GM23338 (cell line): ENCODE measurements at regions not wholly inside any gene's neighbourhood (a gene's known extent, or its start where the extent isn't known, plus 50 kb on each side); places are given as distances from the start of the nearest gene placed in this dataset.

Experiments
- ATAC-seq: fragments of 200-7000 bp; cut with Tn5 transposase; 3 replicates; pipeline ENCODE4 v1.9.1; 2020
- DNase-seq: peaks from one replicate; pipeline ENCODE4 v3.0.0-alpha.2; 2015; ENCODE audit warnings: low spot score
- H2AFZ ChIP-seq: fragments of 200-600 bp; sonication (generic); 2 replicates; pipeline ENCODE4 v1.8.0; 2016; ENCODE audit warnings: antibody characterized with exemption, mild to moderate bottlenecking, moderate library complexity
- H3F3A ChIP-seq: fragments of 200-600 bp; sonication (generic); replicated peaks from 2 replicates; pipeline ENCODE4 v1.8.0; 2017; ENCODE audit warnings: antibody characterized with exemption, mixed run types, low read depth
- H3K27ac ChIP-seq: fragments of 200-600 bp; sonication (generic); 2 replicates; pipeline ENCODE4 v1.6.1; 2016; ENCODE audit warnings: low read depth
- H3K27me3 ChIP-seq: fragments of 200-600 bp; sonication (generic); 2 replicates; pipeline ENCODE4 v1.8.0; 2016; ENCODE audit warnings: mild to moderate bottlenecking, mixed run types, moderate library complexity; ENCODE audit not compliant: insufficient read depth
- H3K36me3 ChIP-seq: fragments of 200-600 bp; sonication (generic); 2 replicates; pipeline ENCODE4 v1.8.0; 2016; ENCODE audit warnings: mild to moderate bottlenecking; ENCODE audit not compliant: insufficient read depth
- H3K4me1 ChIP-seq: fragments of 200-600 bp; sonication (generic); 2 replicates; pipeline ENCODE4 v1.8.0; 2016; ENCODE audit warnings: mild to moderate bottlenecking, moderate library complexity; ENCODE audit not compliant: insufficient read depth
- H3K4me2 ChIP-seq: fragments of 200-600 bp; sonication (generic); 2 replicates; pipeline ENCODE4 v1.7.1; 2017; ENCODE audit warnings: mixed run types
- H3K4me3 ChIP-seq: fragments of 200-600 bp; sonication (generic); 2 replicates; pipeline ENCODE4 v1.6.1; 2016; ENCODE audit warnings: mixed run types
- H3K79me2 ChIP-seq: fragments of 200-600 bp; sonication (generic); replicated peaks from 2 replicates; pipeline ENCODE4 v1.8.0; 2017; ENCODE audit warnings: mild to moderate bottlenecking; ENCODE audit not compliant: insufficient read depth
- H3K9me2 ChIP-seq: fragments of 200-600 bp; sonication (generic); 2 replicates; pipeline ENCODE4 v1.8.0; 2017; ENCODE audit not compliant: insufficient read depth
- H4K20me1 ChIP-seq: fragments of 200-600 bp; sonication (generic); replicated peaks from 2 replicates; pipeline ENCODE4 v1.8.0; 2017; ENCODE audit warnings: mild to moderate bottlenecking; ENCODE audit not compliant: insufficient read depth
- H3K27ac Mint-ChIP-seq: 2 replicates; pipeline ENCODE4 v1.8.0; 2020; ENCODE audit warnings: inconsistent platforms, mild to moderate bottlenecking, moderate library complexity, mixed read lengths
- H3K27me3 Mint-ChIP-seq: 3 replicates; pipeline ENCODE4 v1.8.0; 2022; ENCODE audit warnings: low read depth, mild to moderate bottlenecking, moderate library complexity, mixed read lengths, inconsistent platforms; ENCODE audit not compliant: insufficient read depth, poor library complexity
- H3K36me3 Mint-ChIP-seq: 3 replicates; pipeline ENCODE4 v1.8.0; 2021; ENCODE audit warnings: low read depth, mild to moderate bottlenecking, inconsistent platforms, moderate library complexity, mixed read lengths
- H3K4me1 Mint-ChIP-seq: 3 replicates; pipeline ENCODE4 v1.8.0; 2020; ENCODE audit warnings: mild to moderate bottlenecking, inconsistent platforms, mixed read lengths
- H3K4me3 Mint-ChIP-seq: 3 replicates; pipeline ENCODE4 v1.8.0; 2021; ENCODE audit warnings: moderate library complexity, mild to moderate bottlenecking, inconsistent platforms, mixed read lengths
- H3K9me3 Mint-ChIP-seq: 3 replicates; pipeline ENCODE4 v1.8.0; 2020; ENCODE audit warnings: moderate library complexity, mild to moderate bottlenecking, inconsistent platforms, mixed read lengths
- CREB1 ChIP-seq: fragments of 250-450 bp; sonication (Bioruptor Pico); IDR thresholded peaks from 2 replicates; pipeline ENCODE4 v1.5.0; 2020; ENCODE audit warnings: low read depth, mild to moderate bottlenecking, moderate library complexity
- EZH2 ChIP-seq: fragments of 200-600 bp; sonication (generic); IDR thresholded peaks from one replicate; pipeline ENCODE4 v1.8.0; 2017; ENCODE audit warnings: antibody characterized with exemption, mild to moderate bottlenecking, low read depth; ENCODE audit not compliant: unreplicated experiment
- EZH2phosphoT487 ChIP-seq: fragments of 200-600 bp; sonication (generic); IDR thresholded peaks from one replicate; pipeline ENCODE4 v1.8.1; 2018; ENCODE audit warnings: antibody characterized with exemption; ENCODE audit not compliant: unreplicated experiment
- NANOG ChIP-seq: IDR thresholded peaks from 2 replicates; pipeline ENCODE4 v1.6.1; 2016; ENCODE audit warnings: antibody characterized with exemption, borderline replicate concordance
- POLR2AphosphoS5 ChIP-seq: IDR thresholded peaks from 2 replicates; pipeline ENCODE4 v1.6.1; 2016; ENCODE audit warnings: antibody characterized with exemption, low read depth
- ZNF114 ChIP-seq: fragments of 250-450 bp; sonication (Bioruptor Pico); IDR thresholded peaks from 2 replicates; pipeline ENCODE4 v1.5.0; 2020; ENCODE audit warnings: mild to moderate bottlenecking, moderate library complexity
- ZNF331 ChIP-seq: fragments of 250-450 bp; sonication (Bioruptor Pico); IDR thresholded peaks from 2 replicates; pipeline ENCODE4 v1.5.0; 2020; ENCODE audit warnings: low read depth, mild to moderate bottlenecking, moderate library complexity
- TF ChIP-seq, protein P1 (sequence below): IDR thresholded peaks from one replicate; pipeline ENCODE4 v1.6.1; 2018; ENCODE audit warnings: antibody characterized with exemption; ENCODE audit not compliant: unreplicated experiment
- TF ChIP-seq, protein P2 (sequence below): IDR thresholded peaks from 2 replicates; pipeline ENCODE4 v1.6.1; 2016; ENCODE audit warnings: antibody characterized with exemption

DNA sequence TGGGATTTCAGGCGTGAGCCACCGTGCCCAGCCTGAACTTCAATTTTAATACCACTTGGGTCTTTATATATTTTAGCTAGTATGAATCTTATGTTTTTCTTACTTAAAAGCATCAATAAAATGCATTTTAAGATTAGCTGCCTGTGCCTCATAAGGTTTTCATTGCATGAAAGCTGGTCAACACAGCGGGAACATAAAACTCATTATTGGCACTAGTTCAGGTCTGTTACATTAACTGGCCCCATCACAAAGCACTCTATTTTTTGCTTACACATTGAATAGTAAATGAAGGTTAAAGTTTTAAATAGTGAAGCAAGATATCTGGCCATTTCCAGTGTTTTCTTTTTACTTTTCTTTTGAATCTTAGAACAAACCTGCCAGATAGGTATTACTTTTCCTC is 145.6 kb upstream of the LYSMD4 start:
- Mint-ChIP-seq H3K4me1 (no peaks in the 10 kb centered on the region), H3K27ac (no peak overlapping the region), H3K27me3 (peaks cover 1% of the 10 kb centered on the region), H3K36me3 (no peaks in the 10 kb centered on the region), H3K4me3 (no peak overlapping the region), H3K9me3 (peaks cover 6% of the 10 kb centered on the region; the same call in 2 of the 3 replicates)
- Histone ChIP-seq H3K9me2 (no peaks in the 10 kb centered on the region), H3K36me3 (no peaks in the 10 kb centered on the region), H3K4me2 (no peak overlapping the region), H3K4me3 (no peak overlapping the region), H3K4me1 (no peaks in the 10 kb centered on the region), H3K27ac (no peak overlapping the region), H3F3A (no peaks in the 10 kb centered on the region), H4K20me1 (no peaks in the 10 kb centered on the region), H2AFZ (no peak overlapping the region), H3K79me2 (no peaks in the 10 kb centered on the region), H3K27me3 (no peaks in the 10 kb centered on the region)
- DNase-seq (no peak), ATAC-seq (no peak)
- no peak for TF ChIP-seq EZH2
- TF ChIP-seq, protein P1, sequence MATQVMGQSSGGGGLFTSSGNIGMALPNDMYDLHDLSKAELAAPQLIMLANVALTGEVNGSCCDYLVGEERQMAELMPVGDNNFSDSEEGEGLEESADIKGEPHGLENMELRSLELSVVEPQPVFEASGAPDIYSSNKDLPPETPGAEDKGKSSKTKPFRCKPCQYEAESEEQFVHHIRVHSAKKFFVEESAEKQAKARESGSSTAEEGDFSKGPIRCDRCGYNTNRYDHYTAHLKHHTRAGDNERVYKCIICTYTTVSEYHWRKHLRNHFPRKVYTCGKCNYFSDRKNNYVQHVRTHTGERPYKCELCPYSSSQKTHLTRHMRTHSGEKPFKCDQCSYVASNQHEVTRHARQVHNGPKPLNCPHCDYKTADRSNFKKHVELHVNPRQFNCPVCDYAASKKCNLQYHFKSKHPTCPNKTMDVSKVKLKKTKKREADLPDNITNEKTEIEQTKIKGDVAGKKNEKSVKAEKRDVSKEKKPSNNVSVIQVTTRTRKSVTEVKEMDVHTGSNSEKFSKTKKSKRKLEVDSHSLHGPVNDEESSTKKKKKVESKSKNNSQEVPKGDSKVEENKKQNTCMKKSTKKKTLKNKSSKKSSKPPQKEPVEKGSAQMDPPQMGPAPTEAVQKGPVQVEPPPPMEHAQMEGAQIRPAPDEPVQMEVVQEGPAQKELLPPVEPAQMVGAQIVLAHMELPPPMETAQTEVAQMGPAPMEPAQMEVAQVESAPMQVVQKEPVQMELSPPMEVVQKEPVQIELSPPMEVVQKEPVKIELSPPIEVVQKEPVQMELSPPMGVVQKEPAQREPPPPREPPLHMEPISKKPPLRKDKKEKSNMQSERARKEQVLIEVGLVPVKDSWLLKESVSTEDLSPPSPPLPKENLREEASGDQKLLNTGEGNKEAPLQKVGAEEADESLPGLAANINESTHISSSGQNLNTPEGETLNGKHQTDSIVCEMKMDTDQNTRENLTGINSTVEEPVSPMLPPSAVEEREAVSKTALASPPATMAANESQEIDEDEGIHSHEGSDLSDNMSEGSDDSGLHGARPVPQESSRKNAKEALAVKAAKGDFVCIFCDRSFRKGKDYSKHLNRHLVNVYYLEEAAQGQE = no peak
- no peak for TF ChIP-seq ZNF114
- no peak for TF ChIP-seq POLR2AphosphoS5
- TF ChIP-seq ZNF331 = no peak
- no peak for TF ChIP-seq EZH2phosphoT487
- TF ChIP-seq, protein P2, sequence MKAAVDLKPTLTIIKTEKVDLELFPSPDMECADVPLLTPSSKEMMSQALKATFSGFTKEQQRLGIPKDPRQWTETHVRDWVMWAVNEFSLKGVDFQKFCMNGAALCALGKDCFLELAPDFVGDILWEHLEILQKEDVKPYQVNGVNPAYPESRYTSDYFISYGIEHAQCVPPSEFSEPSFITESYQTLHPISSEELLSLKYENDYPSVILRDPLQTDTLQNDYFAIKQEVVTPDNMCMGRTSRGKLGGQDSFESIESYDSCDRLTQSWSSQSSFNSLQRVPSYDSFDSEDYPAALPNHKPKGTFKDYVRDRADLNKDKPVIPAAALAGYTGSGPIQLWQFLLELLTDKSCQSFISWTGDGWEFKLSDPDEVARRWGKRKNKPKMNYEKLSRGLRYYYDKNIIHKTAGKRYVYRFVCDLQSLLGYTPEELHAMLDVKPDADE = no peak
- no peak for TF ChIP-seq CREB1 (CRISPR knock-in tag)

DNA sequence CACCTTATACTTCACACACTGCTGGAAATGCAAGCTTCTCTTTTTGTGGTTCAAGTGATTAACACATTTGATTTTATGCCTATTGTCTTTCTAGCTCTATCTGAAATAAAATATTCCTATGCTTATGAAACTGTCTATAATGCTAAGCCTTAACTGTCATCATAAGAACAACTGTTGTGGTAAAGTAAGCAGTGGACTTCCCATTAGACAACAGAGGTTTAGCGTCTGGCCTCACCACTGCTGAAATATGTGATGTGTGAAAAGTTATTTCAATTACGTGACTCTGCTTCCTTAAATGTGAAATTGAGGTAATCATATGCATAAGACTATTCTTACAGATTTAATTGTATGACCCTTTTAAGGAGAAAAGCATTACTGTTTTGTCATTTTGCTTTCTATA is 140.2 kb upstream of the LYSMD4 start:
- no peaks in the 10 kb centered on the region for H3K27me3 ChIP-seq
- no peaks in the 10 kb centered on the region for H3K27me3 Mint-ChIP-seq
- no peak overlapping the region for H3K4me3 ChIP-seq
- ATAC-seq (no peak), DNase-seq (no peak)
- no peak overlapping the region for H2AFZ ChIP-seq
- H3K27ac Mint-ChIP-seq = no peak overlapping the region
- H3K79me2 ChIP-seq = no peaks in the 10 kb centered on the region
- no peak overlapping the region for H3K4me3 Mint-ChIP-seq
- no peaks in the 10 kb centered on the region for H3K9me3 Mint-ChIP-seq
- no peaks in the 10 kb centered on the region for H3K36me3 Mint-ChIP-seq
- H3K4me2 ChIP-seq = no peak overlapping the region
- H3F3A ChIP-seq = no peaks in the 10 kb centered on the region
- no peaks in the 10 kb centered on the region for H3K4me1 ChIP-seq
- no peaks in the 10 kb centered on the region for H3K9me2 ChIP-seq
- H3K36me3 ChIP-seq = no peaks in the 10 kb centered on the region
- no peak overlapping the region for H3K27ac ChIP-seq
- H3K4me1 Mint-ChIP-seq = no peaks in the 10 kb centered on the region
- no peaks in the 10 kb centered on the region for H4K20me1 ChIP-seq
- no peak for TF ChIP-seq NANOG
